ENCODE measurements at regions not wholly inside any gene's neighbourhood (a gene's known extent, or its start where the extent isn't known, plus 50 kb on each side); places are given as distances from the start of the nearest gene placed in this dataset.

GRCh38 chr22:48622891-48623545, 1204.7 kb downstream of the BRD1 start:
- TF ChIP-seq GATA2 (IDR thresholded peaks at IDR 0.05; ENCODE audit: low read depth, low read length) (no peak), GATA3 (IDR thresholded peaks at IDR 0.05; ENCODE audit: low read depth, low read length) (no peak)

- no peak for TF ChIP-seq GATA3 (IDR thresholded peaks at IDR 0.05; ENCODE audit: low read depth, low read length)
- TF ChIP-seq GATA2 (IDR thresholded peaks at IDR 0.05; ENCODE audit: low read depth, low read length) = no peak
Measured at GRCh38 chr22:48621085-48621484, 1206.6 kb downstream of the BRD1 start.

- TF ChIP-seq GATA2 (IDR thresholded peaks at IDR 0.05; ENCODE audit: low read depth, low read length) = no peak
- TF ChIP-seq GATA3 (IDR thresholded peaks at IDR 0.05; ENCODE audit: low read depth, low read length) = no peak
Measured at GRCh38 chr22:48619721-48620120, 1208.0 kb downstream of the BRD1 start.

DNA sequence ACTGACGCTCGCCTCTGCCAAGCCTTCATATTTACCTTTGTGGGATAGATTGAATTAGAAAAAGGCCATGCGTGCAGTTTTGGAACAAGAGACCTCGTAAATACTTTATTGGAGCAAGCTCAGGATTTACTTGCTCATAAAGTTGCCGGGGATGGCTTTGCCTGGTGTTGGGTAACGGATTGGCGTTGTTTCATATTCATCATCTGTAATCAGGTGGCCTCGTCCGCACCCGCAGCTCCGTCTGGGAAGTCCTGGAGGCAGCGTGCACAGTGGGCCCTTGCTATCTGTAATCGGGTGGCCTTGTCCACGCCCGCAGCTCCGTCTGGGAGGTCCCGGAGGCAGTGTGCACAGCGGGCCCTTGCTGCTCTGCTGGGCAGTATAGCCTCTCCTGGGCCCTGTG, 1209.3 kb downstream of the BRD1 start:
- TF ChIP-seq GATA2 (IDR thresholded peaks at IDR 0.05; ENCODE audit: low read depth, low read length) (no peak), GATA3 (IDR thresholded peaks at IDR 0.05; ENCODE audit: low read depth, low read length) (no peak)

DNA sequence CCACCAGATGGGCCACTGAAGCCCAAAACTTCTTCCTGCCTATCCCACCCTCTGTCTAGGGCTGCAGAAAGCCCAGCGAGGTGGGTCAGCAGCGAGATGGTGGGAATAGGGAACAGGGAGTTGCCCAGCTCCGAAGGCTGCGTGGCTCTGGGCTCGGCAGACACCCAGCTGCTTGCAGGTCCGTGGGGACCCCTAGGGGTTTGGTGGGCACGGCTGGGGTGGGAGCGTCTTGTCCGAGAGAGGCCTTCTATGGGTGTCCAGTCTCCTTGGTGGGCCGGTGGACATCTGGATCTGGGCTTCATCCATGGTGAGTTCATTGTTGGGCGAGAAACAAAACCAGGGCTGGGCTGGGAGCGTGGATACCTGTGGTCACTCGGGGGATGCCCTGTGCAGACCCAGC, 1211.0 kb downstream of the BRD1 start:
- TF ChIP-seq GATA2 (IDR thresholded peaks at IDR 0.05; ENCODE audit: low read depth, low read length) (no peak), GATA3 (IDR thresholded peaks at IDR 0.05; ENCODE audit: low read depth, low read length) (no peak)

DNA sequence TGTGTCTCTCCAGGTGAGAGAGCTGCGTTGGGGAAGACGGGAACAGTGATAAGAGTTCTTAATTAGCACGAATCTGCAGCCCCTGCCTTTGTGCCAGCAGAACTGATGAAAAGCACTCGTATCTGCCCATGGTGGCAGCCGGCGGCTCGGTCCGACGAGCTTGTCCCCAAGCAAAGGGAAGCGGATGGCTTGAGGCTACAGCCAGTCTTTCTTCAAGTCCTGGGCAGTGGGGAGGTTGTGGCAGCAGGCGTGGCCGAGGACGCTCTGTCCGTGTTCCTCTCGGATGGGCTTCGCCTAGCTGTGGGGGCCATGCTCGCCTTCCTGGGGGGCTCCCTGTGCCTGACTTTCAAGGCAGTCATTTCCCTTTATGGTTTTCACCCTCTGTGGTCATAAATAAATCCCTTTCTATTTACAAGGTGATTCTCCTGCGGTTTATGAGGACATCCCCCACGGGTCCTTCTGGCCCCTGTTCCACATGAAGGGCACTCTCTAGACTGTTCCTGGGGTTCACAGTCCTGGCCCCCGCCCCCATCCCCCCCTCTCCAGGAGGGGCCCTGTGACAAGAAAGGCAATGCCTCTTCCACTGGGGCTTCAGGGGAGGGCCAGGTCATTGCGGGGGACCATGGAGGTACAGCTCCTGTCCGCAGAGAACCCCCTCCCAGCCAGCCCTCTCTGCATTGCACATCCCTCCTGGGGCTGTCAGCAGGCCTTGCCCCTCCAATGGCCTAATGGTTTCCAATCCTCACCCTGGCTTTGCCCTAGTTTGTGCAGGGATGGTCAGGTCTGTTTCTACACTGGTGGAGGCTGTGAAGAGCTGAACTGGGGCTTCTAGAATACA, 1212.3 kb downstream of the BRD1 start:
- TF ChIP-seq GATA3 (IDR thresholded peaks at IDR 0.05; ENCODE audit: low read depth, low read length) (no peak), GATA2 (IDR thresholded peaks at IDR 0.05; ENCODE audit: low read depth, low read length) (no peak)

DNA sequence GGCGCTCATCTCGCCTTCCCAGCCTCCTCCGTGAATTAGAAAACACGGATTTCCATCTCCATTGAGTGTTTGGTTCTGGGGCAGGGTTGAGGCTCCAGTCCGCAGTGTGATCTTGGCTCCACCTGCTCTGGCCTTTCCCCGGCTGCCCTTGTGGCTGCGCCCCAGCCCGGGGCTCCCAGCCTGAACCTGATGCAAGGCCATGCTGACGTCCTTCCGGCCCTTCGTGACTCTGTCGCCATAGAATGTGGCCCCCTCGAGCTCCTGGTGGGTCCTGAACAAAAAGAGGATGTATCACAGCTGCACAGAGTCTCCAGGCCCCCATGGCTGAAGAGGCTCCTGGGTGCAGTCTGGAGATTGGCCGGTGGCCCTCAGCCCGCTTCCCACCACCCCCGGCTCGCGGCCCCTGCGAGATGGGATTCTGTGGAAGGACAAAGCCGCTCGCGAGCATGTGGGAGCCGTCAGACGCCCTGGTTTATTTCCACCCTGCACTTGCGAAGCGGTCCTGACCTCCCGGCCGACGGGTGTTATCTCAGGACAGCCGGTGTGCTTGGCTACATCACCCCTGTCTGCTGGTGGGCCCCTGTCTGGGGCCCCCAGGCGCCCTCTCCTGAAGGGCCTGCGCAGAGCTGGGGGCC, 1214.0 kb downstream of the BRD1 start:
- TF ChIP-seq GATA3 (IDR thresholded peaks at IDR 0.05; ENCODE audit: low read depth, low read length) = no peak
- TF ChIP-seq GATA2 (IDR thresholded peaks at IDR 0.05; ENCODE audit: low read depth, low read length) = no peak

- TF ChIP-seq GATA3 (IDR thresholded peaks at IDR 0.05; ENCODE audit: low read depth, low read length) (no peak), GATA2 (IDR thresholded peaks at IDR 0.05; ENCODE audit: low read depth, low read length) (no peak)
Measured at GRCh38 chr22:48612077-48612995, 1215.3 kb downstream of the BRD1 start.

DNA sequence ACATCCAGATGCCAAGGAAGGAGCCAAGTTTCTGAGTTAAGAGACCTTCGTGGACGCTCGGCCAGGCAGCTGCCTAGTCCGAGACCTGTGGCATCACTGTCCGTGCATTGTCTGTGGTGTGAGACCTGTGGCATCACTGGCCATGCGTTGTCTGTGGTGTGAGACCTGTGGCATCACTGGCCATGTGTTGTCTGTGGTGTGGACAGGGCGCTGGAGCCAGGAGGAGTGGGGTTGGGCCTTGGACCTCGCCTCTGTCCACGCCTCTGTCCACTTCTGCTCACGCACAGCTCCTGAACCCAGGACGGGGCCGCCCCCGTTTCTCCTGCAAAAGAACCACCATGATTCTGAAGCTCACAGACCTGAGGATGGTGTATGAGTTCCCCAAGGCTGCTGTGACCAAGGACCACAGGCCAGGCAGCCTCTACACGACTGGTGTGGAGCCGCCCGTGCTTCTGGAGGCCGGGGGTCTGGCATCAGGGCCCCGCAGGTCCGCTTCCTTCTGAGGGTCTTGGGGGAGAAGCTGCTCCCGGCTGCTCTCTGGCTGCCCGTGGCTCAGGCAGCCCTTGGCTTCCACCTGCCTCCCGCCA, 1218.3 kb downstream of the BRD1 start:
- TF ChIP-seq GATA3 (IDR thresholded peaks at IDR 0.05; ENCODE audit: low read depth, low read length) (no peak), GATA2 (IDR thresholded peaks at IDR 0.05; ENCODE audit: low read depth, low read length) (no peak)

DNA sequence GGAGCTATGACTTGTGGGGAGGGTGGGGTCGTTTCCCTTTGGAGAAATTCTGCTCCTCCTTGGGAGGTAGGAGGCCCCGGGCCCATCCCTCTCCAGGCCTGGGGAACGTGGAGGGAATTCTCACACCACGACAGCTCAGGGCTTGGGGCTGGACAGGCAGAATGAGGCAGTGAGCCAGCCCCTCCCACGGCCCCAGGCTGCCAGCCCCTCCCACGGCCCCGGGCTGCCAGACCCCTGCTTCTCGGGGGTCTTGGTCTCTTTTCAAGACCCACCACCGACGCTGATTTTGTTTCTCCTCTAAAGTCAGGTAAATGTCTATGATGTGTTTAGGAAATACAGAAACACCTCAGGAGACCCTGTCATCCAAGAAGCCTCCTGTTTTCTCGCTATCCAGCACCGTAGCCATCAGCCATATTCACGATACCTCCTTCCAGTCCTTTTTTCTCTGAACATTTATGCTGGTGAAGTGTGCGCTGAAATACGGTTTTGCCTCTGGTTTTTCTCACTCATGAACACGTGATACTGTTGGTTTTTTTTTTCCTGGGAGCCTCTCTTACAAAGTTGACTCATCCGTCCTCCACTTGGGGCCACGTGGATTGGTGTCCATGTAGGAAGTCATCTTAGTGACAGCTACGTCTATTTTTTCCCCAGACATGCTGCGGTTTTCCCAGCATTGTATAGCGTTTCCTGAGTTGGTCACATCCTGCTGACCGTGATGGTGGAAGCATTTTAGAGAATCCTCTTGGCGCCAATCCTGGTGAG, 1219.6 kb downstream of the BRD1 start:
- TF ChIP-seq GATA3 (IDR thresholded peaks at IDR 0.05; ENCODE audit: low read depth, low read length) (no peak), GATA2 (IDR thresholded peaks at IDR 0.05; ENCODE audit: low read depth, low read length) (no peak)

- TF ChIP-seq GATA2 (IDR thresholded peaks at IDR 0.05; ENCODE audit: low read depth, low read length) (no peak), GATA3 (IDR thresholded peaks at IDR 0.05; ENCODE audit: low read depth, low read length) (no peak)
Measured at GRCh38 chr22:48606684-48607307, 1220.9 kb downstream of the BRD1 start.

DNA sequence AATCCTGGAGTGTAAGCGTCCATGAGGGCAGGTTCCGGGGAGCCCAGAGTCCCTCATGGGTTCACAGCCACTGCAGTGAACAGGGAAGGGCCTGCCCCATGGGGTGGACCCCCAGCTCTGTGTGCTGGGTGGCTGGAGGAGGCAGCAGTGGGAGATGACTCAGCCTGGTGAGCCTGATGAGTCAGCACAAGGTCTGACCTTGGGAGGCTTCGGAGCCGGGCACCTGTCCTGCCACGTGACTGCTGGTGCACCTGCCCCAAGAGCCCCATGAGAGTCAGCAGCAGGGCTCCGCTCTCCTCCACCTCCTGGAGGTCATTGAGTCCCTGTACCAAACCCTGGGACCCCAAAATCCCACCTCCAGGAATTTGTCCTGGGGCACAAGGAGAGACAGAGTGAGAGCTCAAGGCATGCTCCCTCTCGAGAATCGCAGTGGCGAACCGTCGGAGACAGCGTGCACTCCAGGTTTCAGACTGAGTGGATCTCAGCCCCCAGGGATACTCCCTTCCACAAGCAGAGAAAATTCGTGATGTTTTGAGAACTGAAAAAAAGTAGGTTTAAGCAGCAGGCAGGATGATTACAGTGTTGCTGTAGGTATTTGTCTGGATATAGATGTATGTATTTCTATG, 1221.7 kb downstream of the BRD1 start:
- TF ChIP-seq GATA2 (IDR thresholded peaks at IDR 0.05; ENCODE audit: low read depth, low read length) = no peak
- no peak for TF ChIP-seq GATA3 (IDR thresholded peaks at IDR 0.05; ENCODE audit: low read depth, low read length)
